NCI-H2196 (cell line): ENCODE measurements at regions not wholly inside any gene's neighbourhood (a gene's known extent, or its start where the extent isn't known, plus 50 kb on each side); places are given as distances from the start of the nearest gene placed in this dataset.
"Not testable (repeated sequence)": the region's sequence is repeated elsewhere in the genome, so short reads cannot be mapped to it uniquely, and the experiment has no call there.

Experiments
- DNase-seq: peaks from one replicate; lab custom pipeline; 2025; ENCODE audit not compliant: unreplicated experiment; lab: John Stamatoyannopoulos, UW

DNA sequence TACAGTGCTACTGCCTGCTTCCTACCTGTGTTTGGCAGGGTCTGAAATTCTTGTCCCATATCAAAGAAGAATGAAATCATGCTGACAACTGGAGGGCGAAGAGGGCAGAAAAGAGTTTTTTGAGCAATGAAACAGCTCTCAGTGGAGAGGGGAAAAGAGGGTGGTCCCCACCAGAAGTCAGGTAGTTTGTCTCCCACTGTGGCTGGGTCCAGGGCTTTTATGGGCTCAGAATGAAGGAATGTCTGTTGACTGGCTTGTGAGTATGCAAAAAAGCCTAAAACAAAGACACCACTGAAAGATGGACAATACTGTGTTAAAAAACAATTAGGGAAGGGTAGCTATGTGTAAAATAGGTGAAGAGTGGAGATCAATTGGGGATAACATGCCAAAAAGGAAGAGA lies 115.0 kb downstream of the ADAM29 start:
- DNase-seq, result no peak

DNA sequence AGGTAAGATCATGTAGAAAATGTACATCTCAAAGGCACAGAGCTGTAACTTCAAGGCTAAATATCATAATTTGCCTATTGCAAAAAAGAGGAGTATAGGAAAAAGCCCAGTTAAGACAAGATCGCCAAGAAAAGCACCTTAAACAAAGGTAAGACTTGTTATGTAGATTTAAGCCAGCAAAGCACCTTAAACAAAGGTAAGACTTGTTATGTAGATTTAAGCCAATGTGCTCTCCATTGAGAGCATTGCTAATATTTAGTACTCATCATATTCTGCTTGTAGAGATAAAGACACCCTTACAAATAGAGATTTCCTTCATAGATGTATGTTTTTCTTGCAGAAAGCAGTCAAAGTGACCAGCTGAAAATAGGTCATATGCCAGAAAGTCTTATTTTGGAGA lies 115.8 kb downstream of the ADAM29 start:
- no peak for DNase-seq

- DNase-seq, result no peak
These were observed 117.0 kb downstream of the ADAM29 start for GRCh38 chr4:175034986-175035705.

DNA sequence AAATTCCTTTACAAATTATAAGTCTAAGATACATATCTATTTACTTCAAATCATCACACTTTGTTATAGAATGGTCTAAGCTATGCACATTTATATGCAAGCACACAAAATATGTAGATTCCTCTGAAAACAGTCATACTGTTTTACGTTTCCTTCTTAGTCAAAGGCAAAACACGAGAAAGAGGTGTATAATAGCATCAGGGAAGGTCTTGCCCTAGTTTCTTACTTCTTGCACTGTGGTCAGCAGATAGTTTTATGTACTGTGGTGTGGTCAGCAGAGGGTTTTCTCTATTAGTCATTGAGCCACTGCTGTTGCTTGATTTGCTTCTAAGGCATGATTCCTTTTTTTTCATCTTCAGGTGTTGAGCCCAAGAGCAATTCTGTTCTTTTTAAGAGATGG lies 117.7 kb downstream of the ADAM29 start:
- DNase-seq, result no peak

DNA sequence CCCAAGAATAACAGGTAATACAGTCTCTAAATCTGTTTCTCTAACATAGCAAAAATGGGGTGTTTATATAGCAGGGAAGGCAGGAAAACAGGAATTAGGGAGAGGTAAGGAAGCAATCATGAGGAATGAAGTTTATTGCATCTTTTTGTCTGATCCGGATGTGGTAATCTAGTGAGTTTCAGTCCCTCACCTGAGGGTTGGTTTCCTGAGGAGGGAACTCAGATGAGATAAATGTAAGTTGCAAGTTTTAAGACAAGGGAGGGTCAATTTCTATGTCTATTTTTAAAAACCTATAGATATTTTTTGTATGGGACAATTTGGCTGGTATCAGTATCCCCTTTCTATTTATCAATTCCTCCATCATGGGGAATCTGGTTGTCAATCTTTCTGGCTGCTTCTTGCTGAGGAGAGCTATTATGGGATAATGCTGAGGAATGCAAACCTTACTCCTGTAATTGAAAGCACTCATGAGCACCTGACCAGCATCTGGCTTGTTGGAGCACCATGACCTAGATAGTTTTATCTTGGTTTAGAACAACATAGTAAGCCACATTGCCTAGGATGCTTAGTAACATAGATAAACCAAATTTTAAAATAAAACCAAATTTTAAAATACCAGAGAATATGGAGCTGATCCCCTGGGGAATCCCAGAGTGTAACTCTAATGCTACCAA lies 130.1 kb downstream of the ADAM29 start:
- no peak for DNase-seq

DNA sequence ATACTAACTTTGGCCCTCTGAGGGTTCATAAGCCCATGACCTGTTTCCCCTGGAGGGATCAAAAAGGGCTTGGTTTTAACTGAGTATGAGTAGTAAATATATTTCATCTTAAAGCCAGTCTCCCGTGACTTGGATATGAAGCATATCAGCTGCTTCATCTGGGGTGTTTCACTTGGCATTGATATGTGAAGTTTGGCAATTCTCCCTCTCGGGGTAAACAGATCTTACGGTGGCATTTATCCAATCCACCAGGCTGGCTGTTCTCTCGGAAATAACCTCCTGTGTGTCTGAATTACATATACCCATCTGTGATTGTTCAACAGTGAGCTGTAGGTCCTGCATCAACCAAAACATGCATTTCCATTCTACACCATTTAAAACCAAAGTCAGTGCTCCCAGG lies 130.7 kb downstream of the ADAM29 start:
- DNase-seq, result no peak

- no peak for DNase-seq
These were observed 133.8 kb downstream of the ADAM29 start for GRCh38 chr4:175051974-175052373.

DNA sequence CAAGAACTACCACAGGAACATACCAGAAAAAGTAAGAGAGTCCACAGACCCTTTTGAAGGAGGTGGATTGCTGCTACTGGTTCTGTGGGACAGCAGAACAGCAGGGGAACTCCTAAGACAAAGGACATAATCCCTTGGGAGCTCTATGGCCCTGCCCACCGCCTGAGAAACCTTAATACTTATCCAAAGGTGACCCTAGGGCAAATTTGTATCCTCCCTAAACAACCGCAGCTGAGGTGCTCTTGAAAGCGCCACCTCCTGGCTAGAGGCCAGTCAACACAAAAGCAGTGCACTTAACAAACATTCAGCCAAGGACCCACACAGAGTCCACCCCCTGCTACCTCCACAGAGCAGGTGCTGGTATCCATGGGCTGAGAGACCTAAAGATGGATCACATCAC lies 136.8 kb downstream of the ADAM29 start:
- no peak for DNase-seq

- no peak for DNase-seq
These were observed 144.0 kb downstream of the ADAM29 start for GRCh38 chr4:175062183-175062592.

- no peak for DNase-seq
These were observed 147.1 kb downstream of the ADAM29 start for GRCh38 chr4:175065228-175065627.

GRCh38 chr4:175066923-175067627 lies 148.9 kb downstream of the ADAM29 start:
- no peak for DNase-seq

- no peak for DNase-seq
These were observed 150.1 kb downstream of the ADAM29 start for GRCh38 chr4:175068266-175068665.

DNA sequence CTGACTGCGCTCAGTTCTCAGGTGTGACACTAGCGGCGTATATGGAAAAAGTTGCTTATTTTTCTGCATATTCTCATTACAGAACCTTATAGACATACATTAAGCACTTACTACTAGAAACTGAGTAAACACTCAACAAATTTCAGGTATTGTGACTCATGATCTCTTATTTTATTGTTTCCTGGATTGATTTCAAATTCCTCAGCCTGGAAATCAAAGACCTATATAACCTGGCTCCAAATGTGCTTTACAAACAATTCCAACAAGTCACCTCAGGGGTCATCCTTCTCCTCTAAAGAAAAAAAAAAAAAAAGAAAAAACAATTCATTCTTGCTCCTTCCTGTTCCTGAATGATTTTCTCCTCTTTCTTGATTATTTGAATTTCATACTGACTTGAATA lies 152.3 kb downstream of the ADAM29 start:
- no peak for DNase-seq

GRCh38 chr4:175071123-175071522 lies 153.0 kb downstream of the ADAM29 start:
- no peak for DNase-seq

DNA sequence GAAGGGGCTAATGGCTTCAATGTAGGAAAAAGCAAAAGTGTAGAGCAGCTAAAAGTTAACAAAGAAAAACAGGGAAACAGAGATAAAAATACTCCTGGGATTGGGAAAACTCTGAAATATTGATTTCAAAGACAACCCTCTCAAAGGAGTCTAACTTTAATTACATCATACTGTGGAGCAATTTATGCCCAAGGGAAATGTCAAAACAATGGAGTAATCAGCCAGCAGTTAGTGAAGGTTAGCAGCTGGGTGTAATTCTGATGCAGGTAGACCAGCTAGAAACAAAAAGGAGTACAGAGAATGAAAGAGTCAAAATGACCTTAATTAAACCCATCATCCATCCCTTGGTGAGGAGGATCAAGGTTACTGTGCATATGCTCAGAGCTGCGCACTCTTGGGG lies 169.0 kb downstream of the ADAM29 start:
- no peak for DNase-seq

- DNase-seq, result no peak
These were observed 172.0 kb downstream of the ADAM29 start for GRCh38 chr4:175090116-175090515.

DNA sequence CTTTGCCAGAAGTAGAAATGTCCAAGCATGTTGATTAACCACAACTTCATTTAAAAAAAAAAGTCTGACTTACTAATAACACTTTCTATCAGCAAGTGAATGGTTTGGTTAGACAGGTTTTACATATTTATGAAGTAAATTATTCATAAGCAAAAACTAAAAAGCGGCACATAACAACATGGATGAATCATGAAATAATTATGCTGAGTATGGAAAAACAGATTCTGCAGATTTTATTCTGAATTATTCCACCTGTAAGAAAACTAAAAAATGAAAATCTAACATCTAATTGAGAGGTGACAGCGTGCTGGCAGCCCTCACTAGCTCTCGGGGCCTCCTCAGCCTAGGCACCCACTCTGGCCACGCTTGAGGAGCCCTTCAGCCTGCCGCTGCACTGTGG lies 173.5 kb downstream of the ADAM29 start:
- DNase-seq, result no peak

GRCh38 chr4:175092114-175092513 lies 174.0 kb downstream of the ADAM29 start:
- DNase-seq, result no peak

- not testable (repeated sequence) for DNase-seq
These were observed 174.9 kb downstream of the ADAM29 start for GRCh38 chr4:175093055-175093454.

GRCh38 chr4:175103403-175103802 lies 185.2 kb downstream of the ADAM29 start:
- DNase-seq, result no peak

GRCh38 chr4:175106301-175106700 lies 188.1 kb downstream of the ADAM29 start:
- no peak for DNase-seq

- DNase-seq, result no peak
These were observed 191.8 kb downstream of the ADAM29 start for GRCh38 chr4:175109933-175110332.
